HL-60 (cell line): ENCODE measurements at regions not wholly inside any gene's neighbourhood (a gene's known extent, or its start where the extent isn't known, plus 50 kb on each side); places are given as distances from the start of the nearest gene placed in this dataset.

Experiments used
- CTCF ChIP-seq: IDR thresholded peaks from one replicate; pipeline ENCODE4 v1.5.1; 2011; ENCODE audit warnings: low read length, control low read depth, inconsistent platforms; ENCODE audit not compliant: insufficient read depth
- POLR2AphosphoS5 ChIP-seq: IDR thresholded peaks from 2 replicates; pipeline ENCODE4 v1.6.1; 2012; ENCODE audit warnings: low read depth
- REST ChIP-seq: IDR thresholded peaks from 2 replicates; pipeline ENCODE4 v1.6.1; 2012; ENCODE audit warnings: low read depth; ENCODE audit not compliant: insufficient replicate concordance

- TF ChIP-seq CTCF (no peak), POLR2AphosphoS5 (no peak), REST (no peak)
Measured at GRCh38 chr12:90888316-90888715, 66.7 kb downstream of the CCER1 start.
